Heart right ventricle (tissue), 16 donors: ENCODE measurements at regions not wholly inside any gene's neighbourhood (a gene's known extent, or its start where the extent isn't known, plus 50 kb on each side); places are given as distances from the start of the nearest gene placed in this dataset.

ENCODE experiments used
- ATAC-seq, 8 donors: fragments of 200-7000 bp; cut with Tn5 transposase; one replicate each; pipeline ENCODE4 v1.9.1; 2020; ENCODE audit warnings: mild to moderate bottlenecking in 8 of 8, moderate library complexity in 8 of 8, moderate number of reproducible peaks in 1 of 8
- DNase-seq, 2 donors: peaks; one replicate each; pipeline ENCODE4 v3.0.0-alpha.2; 2020
- H3K27ac ChIP-seq, 10 donors: fragments of 200-600 bp; sonication (generic) in 2 of 10; one replicate each; pipeline versions ENCODE4 v1.5.0 to v1.8.0; 2020 to 2022; ENCODE audit warnings: mild to moderate bottlenecking in 3 of 10
- H3K27me3 ChIP-seq, 7 donors: fragments of 200-600 bp; one replicate each; pipeline ENCODE4 v1.8.0; 2021 to 2022; ENCODE audit warnings: mild to moderate bottlenecking in 2 of 7
- H3K36me3 ChIP-seq, 9 donors: fragments of 200-600 bp; sonication (generic) in 1 of 9; one replicate each; pipeline versions ENCODE4 v1.5.0 to v1.8.0; 2020 to 2022; ENCODE audit warnings: mild to moderate bottlenecking in 2 of 9
- H3K4me1 ChIP-seq, 9 donors: fragments of 200-600 bp; sonication (generic) in 1 of 9; one replicate each; pipeline versions ENCODE4 v1.5.0 to v1.8.0; 2020 to 2022; ENCODE audit warnings: mild to moderate bottlenecking in 4 of 9
- H3K4me3 ChIP-seq, 10 donors: fragments of 200-600 bp; sonication (generic) in 2 of 10; one replicate each; pipeline versions ENCODE4 v1.5.0 to v1.8.0; 2020 to 2022; ENCODE audit warnings: mild to moderate bottlenecking in 7 of 10, moderate library complexity in 2 of 10
- H3K9me3 ChIP-seq, 11 donors: fragments of 200-600 bp in 10 of 11; sonication (generic) in 2 of 11; one replicate each; pipeline versions ENCODE4 v1.5.0 to v1.8.0; 2013 to 2022; ENCODE audit warnings: mild to moderate bottlenecking in 2 of 11, control low read depth in 1 of 11, moderate library complexity in 1 of 11
- CTCF ChIP-seq, 9 donors: fragments of 200-600 bp; sonication (generic) in 2 of 9; IDR thresholded peaks; one replicate each; pipeline versions ENCODE4 v1.5.0 to v1.8.0; 2021 to 2022; ENCODE audit warnings: antibody characterized with exemption in 9 of 9, mild to moderate bottlenecking in 5 of 9, moderate library complexity in 1 of 9
- WGBS, 2 donors: extraction: QIAGEN DNeasy Blood & Tissue Kit; methylation state at CpG; one replicate each; pipeline ENCODE4 v1.1.7; 2013; ENCODE audit warnings: inconsistent platforms in 1 of 2; 5-methylcytosine and 5-hydroxymethylcytosine counted together
- intact Hi-C, 10 donors: fragments of 100-400 bp; cut with DNase I; formaldehyde crosslinking; loops; one replicate each; pipeline versions ENCODE4 v1.11.1 to v1.14.2; 2022
- donor health status: Arrhythmogenic right ventricular cardiomyopathy.
- donor health status: ischemic (EF 13 %, LVEDD 7.1; RV severe dilation, severe dysfunction).
- donor health status: healthy with polysubstance abuse.
- donor health status: DM: no; HTN: yes; CAD: no.
- donor health status: DM: no; HTN: no; CAD: no.
- donor health status: ischemic (EF 25% LVEDD 6.9; RV normal size, moderate dysfunction).
- donor health status: ischemic (EF 25% LVEDD 5.7; RV mildly dilated, moderate dysfunction).
- donor health status: healthy.
- donor health status: DM: yes; HTN: yes; CAD: no.
- donor health status: Ischemic cardiomyopathy.
- donor health status: ischemic (EF 35%, LVEDD 5.7; RV mildly dilated, moderate dysfunction).
- donor health status: nonischemic (EF 11% LVEDD 7.7; RV severe dilation, severe dysfunction).
- donor health status: DM: yes; HTN: yes; CAD: no.
- donor health status: PGD.
- donor health status: ischemic (EF 29% LVEDD 5.4; RV normal size, mild dysfunction).
- donor health status: nonischemic (EF 23%, LVEDD 6.1; RV moderate dilation, normal function).

- WGBS, 2 donors, result 63 to 65% methylated on average over 2 of the region's 2 CpGs
- DNase-seq, result no peak
- no peak for ATAC-seq
- H3K27ac ChIP-seq, result no peak overlapping the region
- no peaks in the 10 kb centered on the region for H3K9me3 ChIP-seq
- intact Hi-C loops, result no loop called here
- no peak for TF ChIP-seq CTCF (IDR thresholded peaks at IDR 0.05)
- H3K36me3 ChIP-seq, result no peaks in the 10 kb centered on the region
- H3K4me1 ChIP-seq, result no peaks in the 10 kb centered on the region
- peaks cover 0 to 21% (median 10%) of the 10 kb centered on the region in 7 donors for H3K27me3 ChIP-seq
- H3K4me3 ChIP-seq, result no peak overlapping the region
Observed at GRCh38 chr5:175166026-175166425, 278.0 kb downstream of the DRD1 start.

- no peak for TF ChIP-seq CTCF (IDR thresholded peaks at IDR 0.05)
- intact Hi-C loops, result no loop called here
Observed at GRCh38 chr5:175163586-175164275, 280.3 kb downstream of the DRD1 start.

GRCh38 chr5:175162036-175162435, 281.9 kb downstream of the DRD1 start:
- no peak overlapping the region for H3K4me3 ChIP-seq
- no peak for TF ChIP-seq CTCF (IDR thresholded peaks at IDR 0.05)
- 74 to 77% methylated on average over 6 of the region's 6 CpGs for WGBS, 2 donors
- intact Hi-C loops, result no loop called here
- H3K27ac ChIP-seq, result no peak overlapping the region
- no peaks in the 10 kb centered on the region for H3K4me1 ChIP-seq
- no peak for ATAC-seq
- H3K9me3 ChIP-seq, result no peaks in the 10 kb centered on the region
- no peak for DNase-seq
- H3K36me3 ChIP-seq, result no peaks in the 10 kb centered on the region
- H3K27me3 ChIP-seq, result peaks cover 0 to 21% (median 10%) of the 10 kb centered on the region in 7 donors

More at GRCh38 chr5:175163586-175164275, 280.3 kb downstream of the DRD1 start:
- Histone ChIP-seq H3K36me3 (no peaks in the 10 kb centered on the region), H3K4me1 (no peaks in the 10 kb centered on the region), H3K27ac (no peak overlapping the region), H3K27me3 (peaks cover 0 to 21% (median 10%) of the 10 kb centered on the region in 7 donors), H3K4me3 (no peak overlapping the region), H3K9me3 (no peaks in the 10 kb centered on the region)
- no peak for DNase-seq
- 50 to 64% methylated on average over 10 of the region's 10 CpGs for WGBS, 2 donors
- no peak for ATAC-seq

GRCh38 chr5:175159956-175160355, 284.0 kb downstream of the DRD1 start:
- intact Hi-C loops, result no loop called here
- Histone ChIP-seq H3K4me3 (no peak overlapping the region), H3K9me3 (no peaks in the 10 kb centered on the region), H3K36me3 (no peaks in the 10 kb centered on the region), H3K4me1 (no peaks in the 10 kb centered on the region), H3K27ac (no peak overlapping the region), H3K27me3 (peaks cover 0 to 21% (median 10%) of the 10 kb centered on the region in 7 donors)
- DNase-seq (no peak), ATAC-seq (no peak)
- no peak for TF ChIP-seq CTCF (IDR thresholded peaks at IDR 0.05)
- WGBS, 2 donors, result 51 to 59% methylated on average over 3 of the region's 3 CpGs
